Stomach (tissue), 8 donors: ENCODE measurements at regions not wholly inside any gene's neighbourhood (a gene's known extent, or its start where the extent isn't known, plus 50 kb on each side); places are given as distances from the start of the nearest gene placed in this dataset.

Experiments used
- DNase-seq, 2 donors: peaks; one replicate each; pipeline versions ENCODE4 v3.0.0 to v3.0.0-alpha.2; 2013 to 2019
- H3K27ac ChIP-seq, 5 donors: fragments of 200-600 bp in 4 of 5; sonication (generic) in 4 of 5; one replicate each; pipeline ENCODE4 v1.5.1; 2013 to 2019; ENCODE audit warnings: mild to moderate bottlenecking in 1 of 5, moderate library complexity in 1 of 5
- H3K27me3 ChIP-seq, 3 donors: fragments of 200-600 bp; sonication (generic); one replicate each; pipeline ENCODE4 v1.5.1; 2017 to 2019; ENCODE audit warnings: mixed run types in 1 of 3
- H3K36me3 ChIP-seq, 4 donors: fragments of 200-600 bp; sonication (generic); 1 replicate in 3 of 4; 2 replicates in 1 of 4; pipeline ENCODE4 v1.5.1; 2016 to 2019
- H3K4me1 ChIP-seq, 4 donors: fragments of 200-600 bp; sonication (generic); one replicate each; pipeline ENCODE4 v1.5.1; 2016 to 2019
- H3K4me3 ChIP-seq, 4 donors: fragments of 200-600 bp; sonication (generic) in 3 of 4; one replicate each; pipeline ENCODE4 v1.5.1; 2016 to 2019; ENCODE audit warnings: mild to moderate bottlenecking in 1 of 4
- H3K9me3 ChIP-seq, 4 donors: fragments of 200-600 bp; sonication (generic); one replicate each; pipeline ENCODE4 v1.5.1; 2016 to 2019
- EP300 ChIP-seq: sonication (generic); formaldehyde crosslinking; IDR thresholded peaks from one replicate; pipeline ENCODE4 v1.6.1; 2017; ENCODE audit warnings: antibody characterized with exemption
- POLR2A ChIP-seq, 4 donors: fragments of 450-650 bp; IDR thresholded peaks; one replicate each; pipeline ENCODE4 v1.6.1; 2016; ENCODE audit warnings: antibody characterized with exemption in 4 of 4, control low read depth in 2 of 4, mild to moderate bottlenecking in 1 of 4, moderate library complexity in 1 of 4
- POLR2AphosphoS5 ChIP-seq, 3 donors: sonication (generic); formaldehyde crosslinking; IDR thresholded peaks; one replicate each; pipeline ENCODE4 v1.6.1; 2016; ENCODE audit warnings: antibody characterized with exemption in 3 of 3
- WGBS, 5 donors: extraction: QIAGEN DNeasy Blood & Tissue Kit in 3 of 5; methylation state at CpG; one replicate each; pipeline versions ENCODE4 v1.1.5 to v1.1.7; 2013 to 2018; 5-methylcytosine and 5-hydroxymethylcytosine counted together
- intact Hi-C: fragments of 100-400 bp; cut with DNase I; formaldehyde crosslinking; loops from one replicate; pipeline ENCODE4 v1.15.1; 2023; ENCODE audit warnings: low total_unique reads
- TF ChIP-seq, protein P1 (sequence below), 7 experiments: fragments of 450-650 bp in 4 of 7; fragments of 200-600 bp in 3 of 7; sonication (generic) in 3 of 7; IDR thresholded peaks; one replicate each; pipeline ENCODE4 v1.5.1; 2016 to 2019; ENCODE audit warnings: antibody characterized with exemption in 7 of 7, control low read depth in 2 of 7, mild to moderate bottlenecking in 1 of 7
- donor health status: healthy with polysubstance abuse.
- donor health status: Bipolar disorder and iron deficiency.
- donor health status: healthy.

GRCh38 chr11:69919659-69920344, 100.6 kb upstream of the FGF3 start:
- intact Hi-C loops = no loop called here
- Histone ChIP-seq H3K27ac (no peak overlapping the region), H3K4me1 (peaks cover 5 to 26% (median 24%) of the 10 kb centered on the region in 4 donors)

DNA sequence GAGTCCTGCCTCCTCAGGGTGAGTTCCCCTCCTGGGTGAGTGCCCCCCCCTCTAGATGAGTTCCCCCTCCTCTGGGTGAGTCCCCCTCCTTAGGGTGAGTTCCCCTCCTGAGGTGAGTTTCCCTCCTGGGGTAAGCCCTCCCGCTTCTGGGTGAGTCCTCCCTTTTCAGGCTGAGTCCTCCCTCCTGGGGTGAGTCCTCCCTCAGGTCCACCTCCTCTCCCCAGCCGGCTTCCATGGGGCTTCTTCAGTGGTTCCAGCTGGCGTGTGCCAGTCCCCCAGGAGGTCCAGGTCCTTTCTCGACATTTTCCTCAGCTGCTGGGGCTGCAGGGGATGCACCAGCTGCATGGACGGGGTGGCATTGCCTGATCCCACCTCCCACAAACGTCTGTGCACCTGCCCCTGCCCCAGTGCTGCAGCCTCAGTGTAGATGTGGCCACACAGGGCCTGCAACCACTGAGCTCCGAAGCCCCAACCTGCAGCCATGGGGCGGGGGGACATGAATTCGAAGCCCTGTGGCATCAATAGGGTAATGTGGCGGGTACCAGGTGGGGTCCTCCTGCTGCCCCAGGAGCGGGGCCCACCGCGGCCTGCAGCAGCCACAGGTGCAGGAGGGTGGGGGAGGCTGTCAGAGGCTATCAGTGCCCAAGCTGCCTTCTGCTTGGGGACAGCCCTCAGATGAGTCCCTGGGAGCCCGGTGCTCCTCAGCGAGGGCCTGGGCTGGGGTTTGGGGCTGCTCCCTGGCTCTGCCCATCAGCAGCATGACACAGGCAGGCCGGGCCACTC, 101.3 kb upstream of the FGF3 start:
- intact Hi-C loops = no loop called here
- no peak for DNase-seq
- H3K9me3 ChIP-seq = peaks cover 0 to 4% (median 1%) of the 10 kb centered on the region in 4 donors
- H3K27me3 ChIP-seq = peaks cover 0 to 70% (median 3%) of the 10 kb centered on the region in 3 donors
- no peak overlapping the region for H3K4me3 ChIP-seq
- peaks cover under 1 to 23% (median 19%) of the 10 kb centered on the region in 4 donors for H3K4me1 ChIP-seq
- no peaks in the 10 kb centered on the region for H3K36me3 ChIP-seq
- TF ChIP-seq POLR2A (IDR thresholded peaks at IDR 0.05) = no peak
- TF ChIP-seq, protein P1, sequence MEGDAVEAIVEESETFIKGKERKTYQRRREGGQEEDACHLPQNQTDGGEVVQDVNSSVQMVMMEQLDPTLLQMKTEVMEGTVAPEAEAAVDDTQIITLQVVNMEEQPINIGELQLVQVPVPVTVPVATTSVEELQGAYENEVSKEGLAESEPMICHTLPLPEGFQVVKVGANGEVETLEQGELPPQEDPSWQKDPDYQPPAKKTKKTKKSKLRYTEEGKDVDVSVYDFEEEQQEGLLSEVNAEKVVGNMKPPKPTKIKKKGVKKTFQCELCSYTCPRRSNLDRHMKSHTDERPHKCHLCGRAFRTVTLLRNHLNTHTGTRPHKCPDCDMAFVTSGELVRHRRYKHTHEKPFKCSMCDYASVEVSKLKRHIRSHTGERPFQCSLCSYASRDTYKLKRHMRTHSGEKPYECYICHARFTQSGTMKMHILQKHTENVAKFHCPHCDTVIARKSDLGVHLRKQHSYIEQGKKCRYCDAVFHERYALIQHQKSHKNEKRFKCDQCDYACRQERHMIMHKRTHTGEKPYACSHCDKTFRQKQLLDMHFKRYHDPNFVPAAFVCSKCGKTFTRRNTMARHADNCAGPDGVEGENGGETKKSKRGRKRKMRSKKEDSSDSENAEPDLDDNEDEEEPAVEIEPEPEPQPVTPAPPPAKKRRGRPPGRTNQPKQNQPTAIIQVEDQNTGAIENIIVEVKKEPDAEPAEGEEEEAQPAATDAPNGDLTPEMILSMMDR (IDR thresholded peaks at IDR 0.05) = no peak
- TF ChIP-seq POLR2AphosphoS5 (IDR thresholded peaks at IDR 0.05) = no peak
- 74 to 85% (median 82%) methylated on average over 9 to 16 of the region's 16 CpGs for WGBS, 5 donors
- H3K27ac ChIP-seq = no peak overlapping the region

More at GRCh38 chr11:69919659-69920344, 100.6 kb upstream of the FGF3 start:
- Histone ChIP-seq H3K36me3 (no peaks in the 10 kb centered on the region), H3K27me3 (peaks cover 0 to 67% (median 0%) of the 10 kb centered on the region in 3 donors), H3K9me3 (peaks cover 0 to 4% (median 1%) of the 10 kb centered on the region in 4 donors), H3K4me3 (no peak overlapping the region)
- TF ChIP-seq, protein P1 (IDR thresholded peaks at IDR 0.05) = no peak
- TF ChIP-seq POLR2A (IDR thresholded peaks at IDR 0.05) = no peak
- no peak for TF ChIP-seq POLR2AphosphoS5 (IDR thresholded peaks at IDR 0.05)
- TF ChIP-seq EP300 = no peak
- 62 to 77% (median 75%) methylated on average over 3 of the region's 3 CpGs for WGBS, 5 donors
- no peak for DNase-seq

- peaks cover 0 to 70% (median 7%) of the 10 kb centered on the region in 3 donors for H3K27me3 ChIP-seq
- intact Hi-C loops = no loop called here
- H3K36me3 ChIP-seq = no peaks in the 10 kb centered on the region
- no peak overlapping the region for H3K4me3 ChIP-seq
- peaks cover 0 to 21% (median 13%) of the 10 kb centered on the region in 4 donors for H3K4me1 ChIP-seq
- TF ChIP-seq POLR2A (IDR thresholded peaks at IDR 0.05) (no peak), POLR2AphosphoS5 (IDR thresholded peaks at IDR 0.05) (no peak), EP300 (no peak)
- TF ChIP-seq, protein P1 (IDR thresholded peaks at IDR 0.05) = no peak
- WGBS, 5 donors = 72 to 86% (median 74%) methylated on average over 19 to 21 of the region's 21 CpGs
- DNase-seq = no peak
- no peak overlapping the region for H3K27ac ChIP-seq
- peaks cover 0 to 4% (median 1%) of the 10 kb centered on the region in 4 donors for H3K9me3 ChIP-seq
Measured at GRCh38 chr11:69921128-69922014, 102.2 kb upstream of the FGF3 start.
